ENCODE measurements at regions not wholly inside any gene's neighbourhood (a gene's known extent, or its start where the extent isn't known, plus 50 kb on each side); places are given as distances from the start of the nearest gene placed in this dataset.

GRCh38 chr18:78814766-78815165 lies 164.9 kb upstream of the SALL3 start:
- no peak for DNase-seq (ENCODE audit: low spot score)
- TF ChIP-seq CTCF (IDR thresholded peaks at IDR 0.05): no peak
- H3K27ac ChIP-seq: no peak overlapping the region
- peak overlapping the region; percentile 16 for H3K4me3 ChIP-seq

GRCh38 chr18:78816114-78816513 lies 163.5 kb upstream of the SALL3 start:
- TF ChIP-seq CTCF (IDR thresholded peaks at IDR 0.05): no peak
- no peak for DNase-seq (ENCODE audit: low spot score)
- Histone ChIP-seq H3K4me3 (no peak overlapping the region), H3K27ac (no peak overlapping the region)

GRCh38 chr18:78816916-78817315 lies 162.7 kb upstream of the SALL3 start:
- Histone ChIP-seq H3K27ac (no peak overlapping the region), H3K4me3 (no peak overlapping the region)
- TF ChIP-seq CTCF (IDR thresholded peaks at IDR 0.05): no peak
- no peak for DNase-seq (ENCODE audit: low spot score)

- DNase-seq (ENCODE audit: low spot score): peak; percentile 17
- no peak for TF ChIP-seq CTCF (IDR thresholded peaks at IDR 0.05)
These were observed 161.1 kb upstream of the SALL3 start for GRCh38 chr18:78818495-78818894.

GRCh38 chr18:78818961-78819360 lies 160.7 kb upstream of the SALL3 start:
- peak; percentile 45 for DNase-seq (ENCODE audit: low spot score)
- TF ChIP-seq CTCF (IDR thresholded peaks at IDR 0.05): no peak

More at GRCh38 chr18:78818495-78818894, 161.1 kb upstream of the SALL3 start:
- Histone ChIP-seq H3K27ac (no peak overlapping the region), H3K4me3 (no peak overlapping the region)

GRCh38 chr18:78820161-78820834 lies 159.3 kb upstream of the SALL3 start:
- no peak overlapping the region for H3K4me3 ChIP-seq
- DNase-seq (ENCODE audit: low spot score): peak; percentile 21
- no peak for TF ChIP-seq CTCF (IDR thresholded peaks at IDR 0.05)
- H3K27ac ChIP-seq: no peak overlapping the region

More at GRCh38 chr18:78818961-78819360, 160.7 kb upstream of the SALL3 start:
- Histone ChIP-seq H3K4me3 (no peak overlapping the region), H3K27ac (no peak overlapping the region)

GRCh38 chr18:78821396-78821795 lies 158.2 kb upstream of the SALL3 start:
- DNase-seq (ENCODE audit: low spot score): no peak
- no peak for TF ChIP-seq CTCF (IDR thresholded peaks at IDR 0.05)
- no peak overlapping the region for H3K27ac ChIP-seq
- H3K4me3 ChIP-seq: no peak overlapping the region

Measured in coronary artery (tissue), 2 donors.